ENCODE measurements at regions not wholly inside any gene's neighbourhood (a gene's known extent, or its start where the extent isn't known, plus 50 kb on each side); places are given as distances from the start of the nearest gene placed in this dataset.

DNA sequence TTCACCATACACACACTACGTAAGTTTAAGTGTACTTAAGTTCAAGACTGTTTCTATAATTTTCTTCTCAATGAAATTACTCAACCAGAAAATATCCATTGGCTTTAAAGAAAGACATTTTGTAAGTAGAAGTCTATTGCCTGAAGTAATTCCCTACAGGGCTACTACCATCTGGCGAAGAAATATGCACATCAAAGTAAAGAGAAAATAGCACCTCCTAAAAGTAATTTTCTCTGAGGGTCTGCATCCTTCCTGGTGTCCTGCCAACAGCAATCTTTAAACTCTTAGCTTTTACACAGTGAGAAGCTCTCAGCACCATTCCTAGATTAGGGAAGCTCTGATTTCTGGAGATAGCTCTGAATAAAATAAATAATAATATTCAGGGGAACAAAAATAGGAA lies 498.5 kb upstream of the TYRP1 start:
- TF ChIP-seq, protein P1, sequence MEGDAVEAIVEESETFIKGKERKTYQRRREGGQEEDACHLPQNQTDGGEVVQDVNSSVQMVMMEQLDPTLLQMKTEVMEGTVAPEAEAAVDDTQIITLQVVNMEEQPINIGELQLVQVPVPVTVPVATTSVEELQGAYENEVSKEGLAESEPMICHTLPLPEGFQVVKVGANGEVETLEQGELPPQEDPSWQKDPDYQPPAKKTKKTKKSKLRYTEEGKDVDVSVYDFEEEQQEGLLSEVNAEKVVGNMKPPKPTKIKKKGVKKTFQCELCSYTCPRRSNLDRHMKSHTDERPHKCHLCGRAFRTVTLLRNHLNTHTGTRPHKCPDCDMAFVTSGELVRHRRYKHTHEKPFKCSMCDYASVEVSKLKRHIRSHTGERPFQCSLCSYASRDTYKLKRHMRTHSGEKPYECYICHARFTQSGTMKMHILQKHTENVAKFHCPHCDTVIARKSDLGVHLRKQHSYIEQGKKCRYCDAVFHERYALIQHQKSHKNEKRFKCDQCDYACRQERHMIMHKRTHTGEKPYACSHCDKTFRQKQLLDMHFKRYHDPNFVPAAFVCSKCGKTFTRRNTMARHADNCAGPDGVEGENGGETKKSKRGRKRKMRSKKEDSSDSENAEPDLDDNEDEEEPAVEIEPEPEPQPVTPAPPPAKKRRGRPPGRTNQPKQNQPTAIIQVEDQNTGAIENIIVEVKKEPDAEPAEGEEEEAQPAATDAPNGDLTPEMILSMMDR (conservative IDR thresholded peaks at IDR 0.05): no peak
- TF ChIP-seq EZH2 (IDR thresholded peaks at IDR 0.05; ENCODE audit: low read depth): no peak

Data from PC-9 (cell line).